ENCODE measurements at regions not wholly inside any gene's neighbourhood (a gene's known extent, or its start where the extent isn't known, plus 50 kb on each side); places are given as distances from the start of the nearest gene placed in this dataset.

GRCh38 chr2:195411219-195411687, 245.8 kb upstream of the SLC39A10 start:
- DNase-seq (ENCODE audit: low read depth) = peak; percentile 63
- no peak overlapping the region for H3K4me3 ChIP-seq (ENCODE audit: low read length)
- TF ChIP-seq CTCF (conservative IDR thresholded peaks at IDR 0.05; ENCODE audit: low read length) = no peak

GRCh38 chr2:195410074-195410671, 246.9 kb upstream of the SLC39A10 start:
- no peak for TF ChIP-seq CTCF (conservative IDR thresholded peaks at IDR 0.05; ENCODE audit: low read length)
- no peak for DNase-seq (ENCODE audit: low read depth)
- H3K4me3 ChIP-seq (ENCODE audit: low read length) = no peak overlapping the region

GRCh38 chr2:195408811-195409210, 248.2 kb upstream of the SLC39A10 start:
- no peak for TF ChIP-seq CTCF (conservative IDR thresholded peaks at IDR 0.05; ENCODE audit: low read length)
- no peak for DNase-seq (ENCODE audit: low read depth)
- no peak overlapping the region for H3K4me3 ChIP-seq (ENCODE audit: low read length)

- no peak for DNase-seq (ENCODE audit: low read depth)
- H3K4me3 ChIP-seq (ENCODE audit: low read length) = no peak overlapping the region
- no peak for TF ChIP-seq CTCF (conservative IDR thresholded peaks at IDR 0.05; ENCODE audit: low read length)
Measured at GRCh38 chr2:195408196-195408595, 248.8 kb upstream of the SLC39A10 start.

GRCh38 chr2:195407783-195408182, 249.2 kb upstream of the SLC39A10 start:
- H3K4me3 ChIP-seq (ENCODE audit: low read length) = no peak overlapping the region
- no peak for TF ChIP-seq CTCF (conservative IDR thresholded peaks at IDR 0.05; ENCODE audit: low read length)
- peak; percentile 13 for DNase-seq (ENCODE audit: low read depth)

- DNase-seq (ENCODE audit: low read depth) = no peak
- TF ChIP-seq CTCF (conservative IDR thresholded peaks at IDR 0.05; ENCODE audit: low read length) = no peak
- no peak overlapping the region for H3K4me3 ChIP-seq (ENCODE audit: low read length)
Measured at GRCh38 chr2:195406886-195407603, 250.0 kb upstream of the SLC39A10 start.

- no peak overlapping the region for H3K4me3 ChIP-seq (ENCODE audit: low read length)
- DNase-seq (ENCODE audit: low read depth) = peak; percentile 5
- peak; percentile 25 for TF ChIP-seq CTCF (conservative IDR thresholded peaks at IDR 0.05; ENCODE audit: low read length)
Measured at GRCh38 chr2:195404651-195405050, 252.4 kb upstream of the SLC39A10 start.
